ENCODE measurements at regions not wholly inside any gene's neighbourhood (a gene's known extent, or its start where the extent isn't known, plus 50 kb on each side); places are given as distances from the start of the nearest gene placed in this dataset.

DNA sequence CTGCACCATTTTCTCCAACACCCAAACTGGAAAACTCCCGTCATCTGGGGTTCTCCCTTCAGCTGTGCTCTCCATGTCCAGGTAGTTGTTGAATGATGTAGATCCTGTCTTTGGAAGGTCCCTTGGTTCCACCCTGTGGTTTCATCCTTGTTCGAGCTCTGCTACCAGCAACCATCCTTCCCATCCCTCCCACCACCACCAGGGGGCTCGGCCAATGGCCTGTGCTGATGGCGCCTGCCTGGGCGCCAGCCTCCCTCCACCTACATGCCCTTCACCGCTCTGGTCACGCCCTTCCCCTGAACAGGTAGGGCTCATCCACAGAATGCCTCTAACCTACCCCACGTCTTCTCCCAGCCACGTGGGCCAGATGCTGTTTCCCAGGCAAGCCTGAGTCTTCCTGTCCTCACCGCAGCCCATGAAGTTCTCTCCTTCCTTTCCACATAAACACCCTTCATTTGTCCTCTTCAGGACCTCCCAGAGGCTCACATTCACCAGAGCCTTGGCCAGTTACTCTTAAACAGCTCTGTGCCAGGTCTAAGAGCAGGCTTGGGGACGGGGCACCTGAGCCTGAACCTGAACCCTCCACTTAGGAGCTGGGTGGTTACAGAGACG, 75.1 kb upstream of the DUSP22 start:
- H3K4me3 ChIP-seq (replicated peaks in 1 of 3), result no peak overlapping the region
- no peaks in the 10 kb centered on the region for H3K27me3 ChIP-seq
- 86 to 93% methylated on average over 12 of the region's 12 CpGs for WGBS, 2 donors
- no peaks in the 10 kb centered on the region for H3K36me3 ChIP-seq
- H3K4me1 ChIP-seq, result peaks cover 0 to 8% of the 10 kb centered on the region in 2 donors
- H3K27ac ChIP-seq, result no peak overlapping the region
- intact Hi-C loops (cut with DNase I), result loop anchor here (10.0 kb wide), 1 partner anchor 168 kb away; no protein-coding TSS in a partner anchor
- DNase-seq, result no peak
- no peaks in the 10 kb centered on the region for H3K9me3 ChIP-seq
- no peak for TF ChIP-seq POLR2A (IDR thresholded peaks at IDR 0.05)
- TF ChIP-seq, protein P1, sequence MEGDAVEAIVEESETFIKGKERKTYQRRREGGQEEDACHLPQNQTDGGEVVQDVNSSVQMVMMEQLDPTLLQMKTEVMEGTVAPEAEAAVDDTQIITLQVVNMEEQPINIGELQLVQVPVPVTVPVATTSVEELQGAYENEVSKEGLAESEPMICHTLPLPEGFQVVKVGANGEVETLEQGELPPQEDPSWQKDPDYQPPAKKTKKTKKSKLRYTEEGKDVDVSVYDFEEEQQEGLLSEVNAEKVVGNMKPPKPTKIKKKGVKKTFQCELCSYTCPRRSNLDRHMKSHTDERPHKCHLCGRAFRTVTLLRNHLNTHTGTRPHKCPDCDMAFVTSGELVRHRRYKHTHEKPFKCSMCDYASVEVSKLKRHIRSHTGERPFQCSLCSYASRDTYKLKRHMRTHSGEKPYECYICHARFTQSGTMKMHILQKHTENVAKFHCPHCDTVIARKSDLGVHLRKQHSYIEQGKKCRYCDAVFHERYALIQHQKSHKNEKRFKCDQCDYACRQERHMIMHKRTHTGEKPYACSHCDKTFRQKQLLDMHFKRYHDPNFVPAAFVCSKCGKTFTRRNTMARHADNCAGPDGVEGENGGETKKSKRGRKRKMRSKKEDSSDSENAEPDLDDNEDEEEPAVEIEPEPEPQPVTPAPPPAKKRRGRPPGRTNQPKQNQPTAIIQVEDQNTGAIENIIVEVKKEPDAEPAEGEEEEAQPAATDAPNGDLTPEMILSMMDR (IDR thresholded peaks at IDR 0.05), result peak in 2 of 6 experiments; percentile 11 to 27

DNA sequence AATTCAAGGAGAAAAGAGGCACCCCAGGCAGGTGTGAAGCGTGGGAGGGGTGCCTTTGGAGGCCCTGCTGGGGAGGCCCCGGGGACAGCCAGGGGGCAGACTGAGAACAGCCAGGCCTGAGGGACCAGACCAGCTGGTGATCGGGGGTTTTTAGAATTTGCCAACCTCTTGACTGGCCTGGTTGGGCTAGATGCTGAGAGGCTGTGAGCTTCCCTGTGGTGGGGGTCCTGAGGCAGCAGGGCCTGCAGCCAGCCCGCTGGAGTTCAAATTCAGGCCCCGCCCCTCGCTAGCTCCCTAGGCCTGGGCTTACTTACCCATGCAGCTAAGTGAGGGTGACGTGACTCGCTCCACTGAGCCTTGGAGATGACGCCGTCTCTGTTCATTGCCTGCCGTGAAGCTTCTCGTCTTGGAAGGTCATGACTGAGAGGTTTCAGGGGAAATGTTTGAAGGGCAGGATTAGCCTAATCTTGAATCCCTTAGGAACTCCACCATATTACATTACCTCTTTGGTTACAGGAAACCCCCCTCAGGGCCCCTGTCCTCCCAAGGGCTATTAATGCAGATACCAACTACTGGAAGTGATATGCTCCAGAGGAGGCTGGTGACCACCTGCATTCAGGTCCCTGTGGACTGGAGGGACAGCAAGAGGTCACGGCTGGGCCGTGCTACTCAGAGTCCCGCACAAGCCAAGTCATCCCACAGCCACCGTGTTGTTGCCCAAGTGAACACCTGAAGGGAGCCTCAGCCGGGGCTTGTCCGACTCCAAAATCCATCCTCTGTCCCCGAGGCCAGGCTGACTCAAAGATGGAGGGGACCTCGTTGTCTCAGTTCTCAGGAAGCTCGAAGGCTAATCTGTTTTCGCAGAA, 73.9 kb upstream of the DUSP22 start:
- 62 to 71% methylated on average over 14 to 21 of the region's 22 CpGs for WGBS, 2 donors
- H3K4me1 ChIP-seq, result peaks cover 0 to 8% of the 10 kb centered on the region in 2 donors
- H3K9me3 ChIP-seq, result no peaks in the 10 kb centered on the region
- H3K36me3 ChIP-seq, result no peaks in the 10 kb centered on the region
- TF ChIP-seq, protein P1 (IDR thresholded peaks at IDR 0.05), result no peak
- H3K27me3 ChIP-seq, result no peaks in the 10 kb centered on the region
- no peak overlapping the region for H3K27ac ChIP-seq
- H3K4me3 ChIP-seq (replicated peaks in 1 of 3), result no peak overlapping the region
- intact Hi-C loops (cut with DNase I), result loop anchor here (10.0 kb wide), 1 partner anchor 166 kb away; no protein-coding TSS in a partner anchor
- peak; percentile 72 to 73 for DNase-seq

GRCh38 chr6:219019-219570, 73.2 kb upstream of the DUSP22 start:
- intact Hi-C loops (cut with DNase I), result loop anchor here (10.0 kb wide), 1 partner anchor 166 kb away; no protein-coding TSS in a partner anchor
- TF ChIP-seq POLR2A (IDR thresholded peaks at IDR 0.05), result no peak
- TF ChIP-seq, protein P1 (IDR thresholded peaks at IDR 0.05), result no peak
- no peak overlapping the region for H3K27ac ChIP-seq
- no peaks in the 10 kb centered on the region for H3K27me3 ChIP-seq
- DNase-seq, result no peak
- 79 to 81% methylated on average over 3 of the region's 3 CpGs for WGBS, 2 donors
- no peaks in the 10 kb centered on the region for H3K36me3 ChIP-seq
- no peak overlapping the region for H3K4me3 ChIP-seq (replicated peaks in 1 of 3)
- peaks cover 0 to 8% of the 10 kb centered on the region in 2 donors for H3K4me1 ChIP-seq
- no peaks in the 10 kb centered on the region for H3K9me3 ChIP-seq

DNA sequence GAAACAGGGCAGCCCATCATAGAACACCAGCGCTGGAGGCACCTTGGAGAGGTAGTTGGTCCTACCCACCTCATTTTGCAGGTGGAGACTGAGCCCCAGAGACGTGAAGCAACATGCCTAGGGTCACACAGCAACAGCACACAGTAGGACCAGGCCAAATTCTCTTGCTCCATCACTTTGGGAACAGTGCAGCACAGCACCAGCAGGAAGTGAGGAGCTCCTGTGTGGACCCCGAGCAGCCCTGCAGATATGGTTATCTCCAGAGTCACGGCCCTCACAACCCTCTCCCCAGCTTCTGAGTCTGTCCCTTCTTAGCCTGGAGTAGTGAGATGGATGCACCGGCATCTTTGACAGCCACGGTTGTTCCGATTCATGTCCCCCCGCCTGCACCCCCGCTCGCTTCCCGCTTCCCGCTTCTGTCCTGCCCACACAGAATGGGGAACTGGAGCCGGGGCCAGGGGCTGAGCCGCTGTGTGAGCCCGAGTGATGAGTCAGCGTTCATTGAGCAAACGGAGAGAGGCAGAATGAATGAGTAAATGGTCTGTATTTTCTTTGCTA, 72.6 kb upstream of the DUSP22 start:
- H3K27me3 ChIP-seq, result no peaks in the 10 kb centered on the region
- WGBS, 2 donors, result 85 to 87% methylated on average over 16 to 17 of the region's 17 CpGs
- H3K9me3 ChIP-seq, result no peaks in the 10 kb centered on the region
- intact Hi-C loops (cut with DNase I), result loop anchor here (10.0 kb wide), 1 partner anchor 165 kb away; no protein-coding TSS in a partner anchor
- no peaks in the 10 kb centered on the region for H3K36me3 ChIP-seq
- peaks cover 0 to 8% of the 10 kb centered on the region in 2 donors for H3K4me1 ChIP-seq
- no peak for DNase-seq
- no peak overlapping the region for H3K27ac ChIP-seq
- TF ChIP-seq POLR2A (IDR thresholded peaks at IDR 0.05), result no peak
- TF ChIP-seq, protein P1 (IDR thresholded peaks at IDR 0.05), result no peak
- no peak overlapping the region for H3K4me3 ChIP-seq (replicated peaks in 1 of 3)
